ENCODE measurements at regions not wholly inside any gene's neighbourhood (a gene's known extent, or its start where the extent isn't known, plus 50 kb on each side); places are given as distances from the start of the nearest gene placed in this dataset.

GRCh38 chr12:131616738-131617137, 94.2 kb upstream of the SFSWAP start:
- peak overlapping the region in 1 of 6 donors; percentile 59 for H3K27ac Mint-ChIP-seq
- peaks cover 6 to 15% (median 6%) of the 10 kb centered on the region in 3 donors for H3K4me1 Mint-ChIP-seq
- no peak overlapping the region for H3K4me3 Mint-ChIP-seq
- ATAC-seq (ENCODE audit: low read depth in 2 of 2) (no peak), DNase-seq (no peak)
- peaks cover 14 to 41% (median 25%) of the 10 kb centered on the region in 3 donors for H3K27me3 Mint-ChIP-seq
- no peaks in the 10 kb centered on the region for H3K9me3 Mint-ChIP-seq
- H3K36me3 Mint-ChIP-seq = no peaks in the 10 kb centered on the region

- no peak for ATAC-seq (ENCODE audit: low read depth in 2 of 2)
Observed at GRCh38 chr12:131617179-131617578, 93.7 kb upstream of the SFSWAP start.

GRCh38 chr12:131617596-131618302, 93.1 kb upstream of the SFSWAP start:
- DNase-seq (no peak), ATAC-seq (ENCODE audit: low read depth in 2 of 2) (no peak)
- Mint-ChIP-seq H3K4me3 (peak overlapping the region in 1 of 8 donors; percentile 3), H3K27ac (no peak overlapping the region), H3K4me1 (peaks cover 6 to 15% (median 6%) of the 10 kb centered on the region in 3 donors), H3K27me3 (peaks cover 14 to 41% (median 25%) of the 10 kb centered on the region in 3 donors), H3K9me3 (no peaks in the 10 kb centered on the region), H3K36me3 (no peaks in the 10 kb centered on the region)

More at GRCh38 chr12:131617179-131617578, 93.7 kb upstream of the SFSWAP start:
- Mint-ChIP-seq H3K27ac (no peak overlapping the region), H3K4me3 (no peak overlapping the region), H3K27me3 (peaks cover 14 to 41% (median 25%) of the 10 kb centered on the region in 3 donors), H3K4me1 (peaks cover 6 to 15% (median 6%) of the 10 kb centered on the region in 3 donors), H3K36me3 (no peaks in the 10 kb centered on the region), H3K9me3 (no peaks in the 10 kb centered on the region)
- no peak for DNase-seq

- DNase-seq (no peak), ATAC-seq (ENCODE audit: low read depth in 2 of 2) (no peak)
- Mint-ChIP-seq H3K36me3 (no peaks in the 10 kb centered on the region), H3K9me3 (no peaks in the 10 kb centered on the region), H3K4me3 (no peak overlapping the region), H3K4me1 (peaks cover 2 to 10% (median 3%) of the 10 kb centered on the region in 3 donors), H3K27ac (no peak overlapping the region), H3K27me3 (peaks cover 14 to 41% (median 25%) of the 10 kb centered on the region in 3 donors)
Observed at GRCh38 chr12:131618303-131618658, 92.6 kb upstream of the SFSWAP start.

GRCh38 chr12:131618701-131619100, 92.2 kb upstream of the SFSWAP start:
- no peak overlapping the region for H3K4me3 Mint-ChIP-seq
- no peak for ATAC-seq (ENCODE audit: low read depth in 2 of 2)

DNA sequence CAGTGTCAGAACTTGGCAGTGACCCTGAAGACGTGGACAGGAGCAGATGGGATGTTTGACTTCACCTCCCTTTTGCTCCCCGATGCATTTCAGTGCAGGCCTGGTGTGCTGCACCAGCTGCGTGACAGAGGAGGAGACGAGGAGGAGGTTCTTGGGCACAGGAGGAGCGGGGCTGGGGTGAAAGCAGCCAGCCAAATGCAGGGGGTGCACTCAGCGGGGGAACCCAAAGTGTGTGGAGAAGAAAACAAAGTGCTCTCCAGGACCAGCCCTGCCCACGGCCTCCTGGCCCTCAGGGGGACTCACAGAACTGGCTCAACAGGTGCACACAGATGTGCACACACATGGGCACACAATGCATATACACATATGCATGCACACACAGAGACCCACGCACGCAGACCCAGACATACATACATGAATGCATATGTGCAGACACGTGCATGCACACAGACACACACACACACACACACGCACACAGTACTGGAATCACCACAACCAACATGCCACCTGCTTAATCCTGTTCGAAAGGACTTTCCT, 91.7 kb upstream of the SFSWAP start:
- Mint-ChIP-seq H3K4me3 (peak overlapping the region in 1 of 8 donors; percentile 60), H3K27me3 (peaks cover 9 to 41% (median 25%) of the 10 kb centered on the region in 3 donors), H3K9me3 (no peaks in the 10 kb centered on the region), H3K4me1 (peaks cover 0 to under 1% (median 0%) of the 10 kb centered on the region in 3 donors), H3K36me3 (no peaks in the 10 kb centered on the region), H3K27ac (no peak overlapping the region)
- no peak for DNase-seq
- no peak for ATAC-seq (ENCODE audit: low read depth in 2 of 2)

More at GRCh38 chr12:131618701-131619100, 92.2 kb upstream of the SFSWAP start:
- Mint-ChIP-seq H3K27me3 (peaks cover 9 to 41% (median 25%) of the 10 kb centered on the region in 3 donors), H3K4me1 (peaks cover 0 to 5% (median 0%) of the 10 kb centered on the region in 3 donors), H3K9me3 (no peaks in the 10 kb centered on the region), H3K27ac (no peak overlapping the region), H3K36me3 (no peaks in the 10 kb centered on the region)
- DNase-seq = no peak

DNA sequence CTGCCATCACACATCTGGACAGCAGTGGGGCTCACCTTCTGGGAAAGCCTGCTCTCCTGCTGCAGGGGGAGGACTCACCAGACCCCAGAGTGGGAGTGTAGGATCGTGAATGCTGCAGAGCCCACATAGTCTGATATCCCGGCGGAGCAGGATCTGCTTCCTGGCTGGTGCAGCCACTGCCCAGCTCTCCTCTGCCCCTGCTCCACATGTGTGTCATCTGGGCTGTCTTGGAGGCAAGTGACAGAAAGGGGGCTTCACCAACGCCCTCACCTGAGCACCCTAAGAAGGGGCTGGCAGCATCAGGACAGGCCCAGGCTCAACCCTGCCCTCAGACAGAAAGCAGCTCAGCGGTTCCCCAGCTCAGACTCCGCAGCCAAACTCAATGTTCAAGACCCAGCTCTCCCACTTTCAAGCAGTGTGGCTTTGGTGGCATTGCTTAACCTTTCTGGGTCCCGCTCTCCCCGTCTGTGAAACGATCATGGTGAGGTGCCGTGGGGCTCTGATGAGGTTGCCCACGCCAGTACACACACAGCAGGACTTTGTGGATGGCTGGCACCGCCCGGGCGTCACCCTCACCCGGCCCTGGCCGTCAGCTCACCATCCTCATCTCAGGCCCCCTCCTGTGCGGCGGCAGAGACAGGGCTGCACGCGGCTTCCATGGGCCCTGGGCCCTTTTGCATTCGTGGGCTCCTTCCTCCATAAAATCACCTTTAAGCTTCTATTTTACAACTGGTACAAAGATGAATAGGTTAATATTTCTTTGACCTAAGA, 91.0 kb upstream of the SFSWAP start:
- Mint-ChIP-seq H3K36me3 (no peaks in the 10 kb centered on the region), H3K4me1 (no peaks in the 10 kb centered on the region), H3K9me3 (no peaks in the 10 kb centered on the region), H3K27ac (no peak overlapping the region), H3K4me3 (no peak overlapping the region), H3K27me3 (peaks cover 9 to 41% (median 25%) of the 10 kb centered on the region in 3 donors)
- DNase-seq (no peak), ATAC-seq (ENCODE audit: low read depth in 2 of 2) (no peak)

DNA sequence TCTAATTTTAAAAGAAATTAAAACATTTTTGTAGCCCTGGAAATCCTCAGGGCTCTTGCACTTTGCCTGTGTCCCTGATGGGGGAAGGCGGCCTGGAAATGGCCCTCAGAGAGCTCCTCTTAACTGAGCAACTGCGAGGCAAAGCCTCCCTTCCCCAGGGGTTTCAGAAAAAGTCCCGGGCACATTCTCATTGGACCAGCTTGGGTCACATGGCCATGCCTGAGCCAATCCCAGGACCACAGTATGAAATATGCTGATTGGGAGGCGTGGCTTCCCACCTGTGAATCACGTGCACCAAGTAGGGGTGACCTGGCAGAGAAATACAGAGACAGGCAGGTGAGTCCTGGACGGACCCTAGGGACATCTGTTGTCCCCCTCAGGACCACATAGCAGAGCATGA, 90.4 kb upstream of the SFSWAP start:
- Mint-ChIP-seq H3K27me3 (peaks cover 9 to 41% (median 25%) of the 10 kb centered on the region in 3 donors), H3K4me3 (no peak overlapping the region), H3K4me1 (no peaks in the 10 kb centered on the region), H3K36me3 (no peaks in the 10 kb centered on the region), H3K27ac (peak overlapping the region in 1 of 6 donors; percentile 56), H3K9me3 (peaks cover 0 to 3% (median 0%) of the 10 kb centered on the region in 7 donors)
- ATAC-seq (ENCODE audit: low read depth in 2 of 2) = no peak
- DNase-seq = no peak

- Mint-ChIP-seq H3K36me3 (no peaks in the 10 kb centered on the region), H3K4me1 (peaks cover 2 to 6% (median 3%) of the 10 kb centered on the region in 3 donors), H3K27ac (no peak overlapping the region), H3K27me3 (peaks cover 9 to 41% (median 25%) of the 10 kb centered on the region in 3 donors), H3K9me3 (peaks cover 0 to 4% (median under 1%) of the 10 kb centered on the region in 7 donors), H3K4me3 (no peak overlapping the region)
- ATAC-seq (ENCODE audit: low read depth in 2 of 2) (no peak), DNase-seq (no peak)
Observed at GRCh38 chr12:131620946-131621681, 89.8 kb upstream of the SFSWAP start.

- no peaks in the 10 kb centered on the region for H3K36me3 Mint-ChIP-seq
- H3K27me3 Mint-ChIP-seq = peaks cover 9 to 35% (median 20%) of the 10 kb centered on the region in 3 donors
- peaks cover 0 to 7% (median 2%) of the 10 kb centered on the region in 7 donors for H3K9me3 Mint-ChIP-seq
- H3K27ac Mint-ChIP-seq = no peak overlapping the region
- no peak overlapping the region for H3K4me3 Mint-ChIP-seq
- H3K4me1 Mint-ChIP-seq = peaks cover 4 to 9% (median 6%) of the 10 kb centered on the region in 3 donors
- DNase-seq = no peak
- no peak for ATAC-seq (ENCODE audit: low read depth in 2 of 2)
Observed at GRCh38 chr12:131621701-131622421, 89.0 kb upstream of the SFSWAP start.

DNA sequence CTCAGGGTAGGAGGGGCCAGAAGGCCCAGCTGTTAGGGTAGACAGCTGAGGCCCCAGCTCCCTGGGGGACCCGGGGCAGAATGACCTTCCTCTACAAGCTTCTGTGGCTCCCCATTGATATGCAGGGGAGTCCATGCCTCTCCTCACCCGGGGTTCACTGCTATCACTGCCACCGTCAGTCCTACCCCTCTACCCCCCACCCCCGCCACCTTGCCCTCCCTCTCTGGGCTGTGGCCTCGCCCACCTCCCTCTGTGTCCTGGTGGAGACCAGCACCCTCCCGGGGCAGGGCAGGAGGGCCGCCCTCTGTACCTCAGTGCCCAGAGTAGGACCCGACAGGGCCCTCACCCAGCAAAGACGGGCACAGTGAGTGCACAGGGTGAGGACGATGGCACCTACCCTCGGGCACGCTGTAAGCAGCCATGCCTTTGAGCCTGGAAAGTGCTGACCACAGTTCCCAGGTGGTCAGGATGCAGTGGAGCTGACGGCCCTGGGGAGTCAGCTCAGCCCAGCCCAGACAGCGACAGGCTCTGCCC, 88.4 kb upstream of the SFSWAP start:
- Mint-ChIP-seq H3K9me3 (peaks cover 0 to 7% (median 2%) of the 10 kb centered on the region in 7 donors), H3K4me3 (no peak overlapping the region), H3K4me1 (peaks cover 4 to 9% (median 6%) of the 10 kb centered on the region in 3 donors), H3K27ac (no peak overlapping the region), H3K27me3 (peaks cover 9 to 28% (median 14%) of the 10 kb centered on the region in 3 donors), H3K36me3 (no peaks in the 10 kb centered on the region)
- ATAC-seq (ENCODE audit: low read depth in 2 of 2) (no peak), DNase-seq (no peak)

Measured in naive B cell (primary cell).